ENCODE measurements at regions not wholly inside any gene's neighbourhood (a gene's known extent, or its start where the extent isn't known, plus 50 kb on each side); places are given as distances from the start of the nearest gene placed in this dataset.
"Not testable (repeated sequence)": the region's sequence is repeated elsewhere in the genome, so short reads cannot be mapped to it uniquely, and the experiment has no call there.

- no peaks in the 10 kb centered on the region for H3K4me1 ChIP-seq (ENCODE audit: control insufficient read depth in 1 of 2, extremely low read depth in 1 of 2, insufficient read depth in 2 of 2, low read length in 2 of 2)
- H3K36me3 ChIP-seq (ENCODE audit: control insufficient read depth in 2 of 2, extremely low read depth in 1 of 2, insufficient read depth in 1 of 2, low read length in 1 of 2): no peaks in the 10 kb centered on the region
- ChIA-PET POLR2A (no interaction called here), CTCF (no interaction called here)
- no peaks in the 10 kb centered on the region for H3K9me3 ChIP-seq
- Mint-ChIP-seq H3K4me1 (no peaks in the 10 kb centered on the region), H3K27ac (no peak overlapping the region), H3K27me3 (peaks cover 0 to 15% of the 10 kb centered on the region in 2 donors), H3K4me3 (no peak overlapping the region), H3K36me3 (no peaks in the 10 kb centered on the region), H3K9me3 (peaks cover 2 to 19% (median 6%) of the 10 kb centered on the region in 3 donors)
- H3K27ac ChIP-seq (ENCODE audit: low read length): no peak overlapping the region
- WGBS (ENCODE audit: insufficient coverage): 92% methylated on average over 5 of the region's 5 CpGs
- no peaks in the 10 kb centered on the region for H3K27me3 ChIP-seq (replicated peaks in 1 of 2; ENCODE audit: control insufficient read depth in 2 of 2, extremely low read depth in 1 of 2, insufficient read depth in 2 of 2, low read length in 1 of 2)
- H3K4me3 ChIP-seq (ENCODE audit: control insufficient read depth in 1 of 2, extremely low read depth in 1 of 2, low read length in 1 of 2): no peak overlapping the region
- DNase-seq: no peak
- ATAC-seq (replicated peaks in 1 of 4): no peak
Measured at GRCh38 chr1:232709386-232709785, 79.5 kb upstream of the SIPA1L2 start.

DNA sequence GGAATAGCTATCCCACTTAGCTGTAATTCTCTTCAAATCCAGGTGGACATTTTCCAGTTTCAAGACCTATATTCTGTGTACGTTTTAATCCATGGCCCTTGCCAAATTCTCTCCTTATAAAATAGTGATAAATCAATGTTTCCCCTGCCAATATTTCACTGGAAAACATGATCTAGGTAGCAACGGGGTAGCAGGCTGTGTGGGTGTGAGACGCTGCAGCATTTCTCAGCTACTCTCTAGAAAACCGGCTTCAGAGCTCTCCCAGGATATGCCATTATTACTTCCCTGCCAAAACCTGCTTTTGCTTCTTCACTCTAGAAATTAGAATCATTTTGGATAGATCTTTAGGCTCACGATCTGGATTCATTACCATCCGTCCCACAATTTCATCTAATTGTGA lies 82.1 kb upstream of the SIPA1L2 start:
- CTCF ChIA-PET: interaction anchor here in 1 of 2 donors (0.7 kb wide), 1 partner anchor 14 kb away, joined by 3 read pairs; no protein-coding TSS in a partner anchor
- Mint-ChIP-seq H3K27ac (no peak overlapping the region), H3K4me1 (no peaks in the 10 kb centered on the region), H3K9me3 (peaks cover 2 to 22% (median 6%) of the 10 kb centered on the region in 3 donors), H3K27me3 (peaks cover 1 to 13% of the 10 kb centered on the region in 2 donors), H3K36me3 (no peaks in the 10 kb centered on the region), H3K4me3 (no peak overlapping the region)
- H3K27ac ChIP-seq (ENCODE audit: low read length): no peak overlapping the region
- no peaks in the 10 kb centered on the region for H3K4me1 ChIP-seq (ENCODE audit: control insufficient read depth in 1 of 2, extremely low read depth in 1 of 2, insufficient read depth in 2 of 2, low read length in 2 of 2)
- ATAC-seq (replicated peaks in 1 of 4) (no peak), DNase-seq (no peak)
- POLR2A ChIA-PET: no interaction called here
- no peaks in the 10 kb centered on the region for H3K9me3 ChIP-seq
- no peaks in the 10 kb centered on the region for H3K36me3 ChIP-seq (ENCODE audit: control insufficient read depth in 2 of 2, extremely low read depth in 1 of 2, insufficient read depth in 1 of 2, low read length in 1 of 2)
- no peak overlapping the region for H3K4me3 ChIP-seq (ENCODE audit: control insufficient read depth in 1 of 2, extremely low read depth in 1 of 2, low read length in 1 of 2)
- no peaks in the 10 kb centered on the region for H3K27me3 ChIP-seq (replicated peaks in 1 of 2; ENCODE audit: control insufficient read depth in 2 of 2, extremely low read depth in 1 of 2, insufficient read depth in 2 of 2, low read length in 1 of 2)
- no CpG with 5 or more reads among the region's 6 CpGs for WGBS (ENCODE audit: insufficient coverage)

DNA sequence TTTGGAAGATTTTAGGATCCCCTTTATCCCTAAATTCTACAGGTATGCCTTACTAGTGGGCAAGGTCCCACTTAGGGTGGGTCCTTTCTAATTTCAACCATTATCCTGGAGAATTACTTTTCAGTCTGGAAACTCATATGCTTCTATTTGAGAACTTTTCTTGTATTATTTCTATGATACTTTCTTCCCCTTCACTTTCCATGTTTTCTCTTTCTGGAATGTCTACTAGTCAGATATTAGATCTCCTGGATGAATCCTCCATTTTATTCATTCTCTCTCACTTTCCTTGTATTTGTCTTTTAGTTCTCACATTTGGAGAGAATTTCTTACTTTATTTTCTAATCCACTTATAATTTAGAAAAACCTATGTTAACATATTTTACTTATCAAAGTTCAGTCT lies 83.9 kb upstream of the SIPA1L2 start:
- no peaks in the 10 kb centered on the region for H3K4me1 ChIP-seq (ENCODE audit: control insufficient read depth in 1 of 2, extremely low read depth in 1 of 2, insufficient read depth in 2 of 2, low read length in 2 of 2)
- ATAC-seq (replicated peaks in 1 of 4): no peak
- H3K9me3 Mint-ChIP-seq: peaks cover 2 to 22% (median 17%) of the 10 kb centered on the region in 3 donors
- no peak overlapping the region for H3K4me3 Mint-ChIP-seq
- DNase-seq: no peak
- H3K4me1 Mint-ChIP-seq: no peaks in the 10 kb centered on the region
- H3K27ac ChIP-seq (ENCODE audit: low read length): no peak overlapping the region
- H3K27ac Mint-ChIP-seq: no peak overlapping the region
- H3K27me3 ChIP-seq (replicated peaks in 1 of 2; ENCODE audit: control insufficient read depth in 2 of 2, extremely low read depth in 1 of 2, insufficient read depth in 2 of 2, low read length in 1 of 2): no peaks in the 10 kb centered on the region
- peaks cover 1 to 16% of the 10 kb centered on the region in 2 donors for H3K27me3 Mint-ChIP-seq
- no peaks in the 10 kb centered on the region for H3K9me3 ChIP-seq
- no peaks in the 10 kb centered on the region for H3K36me3 ChIP-seq (ENCODE audit: control insufficient read depth in 2 of 2, extremely low read depth in 1 of 2, insufficient read depth in 1 of 2, low read length in 1 of 2)
- no peak overlapping the region for H3K4me3 ChIP-seq (ENCODE audit: control insufficient read depth in 1 of 2, extremely low read depth in 1 of 2, low read length in 1 of 2)
- ChIA-PET POLR2A (no interaction called here), CTCF (no interaction called here)
- no peaks in the 10 kb centered on the region for H3K36me3 Mint-ChIP-seq

- no peaks in the 10 kb centered on the region for H3K9me3 ChIP-seq
- Mint-ChIP-seq H3K4me3 (no peak overlapping the region), H3K27ac (no peak overlapping the region), H3K9me3 (peaks cover 4 to 22% (median 20%) of the 10 kb centered on the region in 3 donors), H3K36me3 (no peaks in the 10 kb centered on the region), H3K4me1 (no peaks in the 10 kb centered on the region), H3K27me3 (peaks cover 2 to 18% of the 10 kb centered on the region in 2 donors)
- H3K27ac ChIP-seq (ENCODE audit: low read length): no peak overlapping the region
- no peaks in the 10 kb centered on the region for H3K4me1 ChIP-seq (ENCODE audit: control insufficient read depth in 1 of 2, extremely low read depth in 1 of 2, insufficient read depth in 2 of 2, low read length in 2 of 2)
- H3K27me3 ChIP-seq (replicated peaks in 1 of 2; ENCODE audit: control insufficient read depth in 2 of 2, extremely low read depth in 1 of 2, insufficient read depth in 2 of 2, low read length in 1 of 2): peaks cover 0 to 2% of the 10 kb centered on the region in 2 experiments
- ChIA-PET CTCF (no interaction called here), POLR2A (no interaction called here)
- no peaks in the 10 kb centered on the region for H3K36me3 ChIP-seq (ENCODE audit: control insufficient read depth in 2 of 2, extremely low read depth in 1 of 2, insufficient read depth in 1 of 2, low read length in 1 of 2)
- ATAC-seq (replicated peaks in 1 of 4): no peak
- DNase-seq: no peak
- no peak overlapping the region for H3K4me3 ChIP-seq (ENCODE audit: control insufficient read depth in 1 of 2, extremely low read depth in 1 of 2, low read length in 1 of 2)
Measured at GRCh38 chr1:232715154-232715553, 85.2 kb upstream of the SIPA1L2 start.

GRCh38 chr1:232717911-232718310 lies 87.3 kb upstream of the MAP10 start:
- not testable (repeated sequence) for H3K4me1 ChIP-seq (ENCODE audit: control insufficient read depth in 1 of 2, extremely low read depth in 1 of 2, insufficient read depth in 2 of 2, low read length in 2 of 2); H3K4me1 Mint-ChIP-seq
- WGBS (ENCODE audit: insufficient coverage): 100% methylated on average over 2 of the region's 4 CpGs

GRCh38 chr1:232718928-232719927 lies 86.0 kb upstream of the MAP10 start:
- no peak overlapping the region for H3K27ac ChIP-seq (ENCODE audit: low read length)
- Mint-ChIP-seq H3K4me3 (no peak overlapping the region), H3K27ac (no peak overlapping the region), H3K27me3 (peaks cover 4 to 14% of the 10 kb centered on the region in 2 donors), H3K36me3 (no peaks in the 10 kb centered on the region), H3K9me3 (peaks cover 3 to 15% (median 5%) of the 10 kb centered on the region in 3 donors), H3K4me1 (no peaks in the 10 kb centered on the region)
- H3K36me3 ChIP-seq (ENCODE audit: control insufficient read depth in 2 of 2, extremely low read depth in 1 of 2, insufficient read depth in 1 of 2, low read length in 1 of 2): no peaks in the 10 kb centered on the region
- H3K4me3 ChIP-seq (ENCODE audit: control insufficient read depth in 1 of 2, extremely low read depth in 1 of 2, low read length in 1 of 2): no peak overlapping the region
- ATAC-seq (replicated peaks in 1 of 4) (no peak), DNase-seq (no peak)
- H3K4me1 ChIP-seq (ENCODE audit: control insufficient read depth in 1 of 2, extremely low read depth in 1 of 2, insufficient read depth in 2 of 2, low read length in 2 of 2): no peaks in the 10 kb centered on the region
- no peaks in the 10 kb centered on the region for H3K9me3 ChIP-seq
- WGBS (ENCODE audit: insufficient coverage): 100% methylated on average over 1 of the region's 7 CpGs
- ChIA-PET CTCF (no interaction called here), POLR2A (no interaction called here)
- H3K27me3 ChIP-seq (replicated peaks in 1 of 2; ENCODE audit: control insufficient read depth in 2 of 2, extremely low read depth in 1 of 2, insufficient read depth in 2 of 2, low read length in 1 of 2): peaks cover 0 to 6% of the 10 kb centered on the region in 2 experiments

More at GRCh38 chr1:232717911-232718310, 87.3 kb upstream of the MAP10 start:
- ATAC-seq (replicated peaks in 1 of 4); H3K27ac ChIP-seq (ENCODE audit: low read length); H3K4me3 ChIP-seq (ENCODE audit: control insufficient read depth in 1 of 2, extremely low read depth in 1 of 2, low read length in 1 of 2); POLR2A ChIA-PET; CTCF ChIA-PET; H3K27ac Mint-ChIP-seq; H3K36me3 Mint-ChIP-seq; H3K4me3 Mint-ChIP-seq; DNase-seq; H3K27me3 ChIP-seq (replicated peaks in 1 of 2; ENCODE audit: control insufficient read depth in 2 of 2, extremely low read depth in 1 of 2, insufficient read depth in 2 of 2, low read length in 1 of 2); H3K36me3 ChIP-seq (ENCODE audit: control insufficient read depth in 2 of 2, extremely low read depth in 1 of 2, insufficient read depth in 1 of 2, low read length in 1 of 2); H3K9me3 ChIP-seq: not testable (repeated sequence)
- Mint-ChIP-seq H3K9me3 (peaks cover 3 to 19% (median 16%) of the 10 kb centered on the region in 3 donors), H3K27me3 (peaks cover 4 to 14% of the 10 kb centered on the region in 2 donors)

All from T-cell (primary cell).